HepG2 (cell line): ENCODE measurements at regions not wholly inside any gene's neighbourhood (a gene's known extent, or its start where the extent isn't known, plus 50 kb on each side); places are given as distances from the start of the nearest gene placed in this dataset.

Experiments used
- ATAC-seq: fragments of 200-7000 bp; cut with Tn5 transposase; 3 replicates; pipeline ENCODE4 v1.9.1; 2020; ENCODE audit warnings: mild to moderate bottlenecking, moderate library complexity
- BruUV-seq: library from RNA; stranded (reverse); fragments of 400-500 nt; replicated peaks from 2 replicates; lab custom pipeline; 2021; lab: Mats Ljungman, UMichigan
- CTCF ChIA-PET: fragments of 300-600 bp; formaldehyde crosslinking; extraction: SDS; loops from one replicate; lab custom pipeline; 2021; ENCODE audit warnings: low total read pairs, inconsistent platforms, low intra/inter-chr PET ratio; lab: Yijun Ruan, JAX
- POLR2A ChIA-PET: fragments of 350-600 bp; sonication (Branson Sonifier 250); formaldehyde crosslinking; loops from one replicate; lab custom pipeline; 2020; ENCODE audit warnings: antibody characterized with exemption, inconsistent platforms; lab: Yijun Ruan, JAX
- DNase-seq: peaks from one replicate; pipeline ENCODE4 v3.0.0-alpha.2; 2015; ENCODE audit warnings: low spot score
- FAIRE-seq: peaks from 3 replicates; lab custom pipeline; 2011; peaks lifted over from hg19 to GRCh38; lab: Jason Lieb, UNC
- H2AFZ ChIP-seq: one replicate; pipeline ENCODE4 v1.6.1; 2011; ENCODE audit warnings: low read length, inconsistent platforms
- H3K27ac ChIP-seq: fragments of 300-600 bp; 3 replicates; pipeline ENCODE4 v1.8.0; 2011; ENCODE audit warnings: mixed run types, mild to moderate bottlenecking, mixed read lengths, low read length, inconsistent platforms; ENCODE audit not compliant: insufficient read depth; ENCODE audit errors: extremely low read length
- H3K27me3 ChIP-seq, 2 experiments: fragments of 200-600 bp in 1 of 2; 2 replicates in 1 of 2; 3 replicates in 1 of 2; pipeline versions ENCODE4 v1.6.0 to v1.8.0; 2011; ENCODE audit warnings: low read length in 2 of 2, mild to moderate bottlenecking in 2 of 2, moderate library complexity in 2 of 2, inconsistent platforms in 1 of 2; ENCODE audit not compliant: insufficient read depth in 2 of 2, control insufficient read depth in 1 of 2
- H3K36me3 ChIP-seq, 2 experiments: fragments of 200-600 bp in 1 of 2; replicated peaks in 1 of 2; 2 replicates in 1 of 2; 3 replicates in 1 of 2; pipeline versions ENCODE4 v1.5.1 to v1.8.0; 2011; ENCODE audit warnings: low read length in 2 of 2, inconsistent platforms in 1 of 2; ENCODE audit not compliant: insufficient read depth in 2 of 2, control insufficient read depth in 1 of 2
- H3K4me1 ChIP-seq: 2 replicates; pipeline ENCODE4 v1.5.1; 2012; ENCODE audit warnings: low read length, inconsistent platforms; ENCODE audit not compliant: insufficient read depth
- H3K4me2 ChIP-seq: 2 replicates; pipeline ENCODE4 v1.6.0; 2011; ENCODE audit warnings: low read depth, low read length, inconsistent platforms
- H3K4me3 ChIP-seq, 3 experiments: fragments of 200-600 bp in 1 of 3; sonication (generic), shearing (Covaris generic) in 1 of 3; replicated peaks in 1 of 3; 2 replicates each; pipeline ENCODE4 v1.5.1; 2011 to 2016; ENCODE audit warnings: low read length in 3 of 3, inconsistent platforms in 2 of 3, low read depth in 2 of 3, mild to moderate bottlenecking in 2 of 3, control low read depth in 1 of 3, mixed read lengths in 1 of 3; ENCODE audit not compliant: insufficient read depth in 1 of 3
- H3K79me2 ChIP-seq: one replicate; pipeline ENCODE4 v1.6.1; 2011; ENCODE audit warnings: low read length, inconsistent platforms; ENCODE audit not compliant: insufficient read depth
- H3K9ac ChIP-seq: 2 replicates; pipeline ENCODE4 v1.6.0; 2011; ENCODE audit warnings: mild to moderate bottlenecking, low read depth, low read length, inconsistent platforms; ENCODE audit not compliant: insufficient read depth
- H3K9me3 ChIP-seq: 2 replicates; pipeline ENCODE4 v1.5.1; 2012; ENCODE audit warnings: mild to moderate bottlenecking, low read length
- H4K20me1 ChIP-seq: 2 replicates; pipeline ENCODE4 v1.6.0; 2011; ENCODE audit warnings: inconsistent platforms, mild to moderate bottlenecking, low read length, moderate library complexity; ENCODE audit not compliant: insufficient read depth
- CEBPB ChIP-seq: IDR thresholded peaks from 2 replicates; pipeline ENCODE4 v1.6.1; 2011; ENCODE audit warnings: low read depth, low read length, improper control_type of control experiment, borderline replicate concordance
- ZNF138 ChIP-seq: sonication (generic); formaldehyde crosslinking; IDR thresholded peaks from 2 replicates; pipeline ENCODE4 v1.5.0; 2020; ENCODE audit warnings: mild to moderate bottlenecking, low read depth, missing genetic modification reagents
- WGBS: methylation state at CpG from one replicate; pipeline ENCODE4 v1.1.6; 2017; ENCODE audit warnings: low lambda C conversion rate; 5-methylcytosine and 5-hydroxymethylcytosine counted together
- in situ Hi-C: cut with HindIII; loops from 2 replicates; pipeline ENCODE4 v1.10.0; 2017; ENCODE audit warnings: low pct_unique_long_range_greater_than_20kb; ENCODE audit not compliant: extremely low pct_ligation_motif_present
- intact Hi-C: fragments of 100-400 bp; cut with micrococcal nuclease; formaldehyde crosslinking; loops from one replicate; pipeline ENCODE4 v1.10.0; 2022; ENCODE audit not compliant: unreplicated experiment
- TF ChIP-seq, protein P1 (sequence below): sonication (generic); formaldehyde crosslinking; IDR thresholded peaks from 2 replicates; pipeline ENCODE4 v1.5.1; 2020; ENCODE audit warnings: mild to moderate bottlenecking, missing genetic modification reagents, moderate library complexity

GRCh38 chr6:123712831-123713230 is 76.1 kb upstream of the TRDN start (continued):
- TF ChIP-seq, protein P1, sequence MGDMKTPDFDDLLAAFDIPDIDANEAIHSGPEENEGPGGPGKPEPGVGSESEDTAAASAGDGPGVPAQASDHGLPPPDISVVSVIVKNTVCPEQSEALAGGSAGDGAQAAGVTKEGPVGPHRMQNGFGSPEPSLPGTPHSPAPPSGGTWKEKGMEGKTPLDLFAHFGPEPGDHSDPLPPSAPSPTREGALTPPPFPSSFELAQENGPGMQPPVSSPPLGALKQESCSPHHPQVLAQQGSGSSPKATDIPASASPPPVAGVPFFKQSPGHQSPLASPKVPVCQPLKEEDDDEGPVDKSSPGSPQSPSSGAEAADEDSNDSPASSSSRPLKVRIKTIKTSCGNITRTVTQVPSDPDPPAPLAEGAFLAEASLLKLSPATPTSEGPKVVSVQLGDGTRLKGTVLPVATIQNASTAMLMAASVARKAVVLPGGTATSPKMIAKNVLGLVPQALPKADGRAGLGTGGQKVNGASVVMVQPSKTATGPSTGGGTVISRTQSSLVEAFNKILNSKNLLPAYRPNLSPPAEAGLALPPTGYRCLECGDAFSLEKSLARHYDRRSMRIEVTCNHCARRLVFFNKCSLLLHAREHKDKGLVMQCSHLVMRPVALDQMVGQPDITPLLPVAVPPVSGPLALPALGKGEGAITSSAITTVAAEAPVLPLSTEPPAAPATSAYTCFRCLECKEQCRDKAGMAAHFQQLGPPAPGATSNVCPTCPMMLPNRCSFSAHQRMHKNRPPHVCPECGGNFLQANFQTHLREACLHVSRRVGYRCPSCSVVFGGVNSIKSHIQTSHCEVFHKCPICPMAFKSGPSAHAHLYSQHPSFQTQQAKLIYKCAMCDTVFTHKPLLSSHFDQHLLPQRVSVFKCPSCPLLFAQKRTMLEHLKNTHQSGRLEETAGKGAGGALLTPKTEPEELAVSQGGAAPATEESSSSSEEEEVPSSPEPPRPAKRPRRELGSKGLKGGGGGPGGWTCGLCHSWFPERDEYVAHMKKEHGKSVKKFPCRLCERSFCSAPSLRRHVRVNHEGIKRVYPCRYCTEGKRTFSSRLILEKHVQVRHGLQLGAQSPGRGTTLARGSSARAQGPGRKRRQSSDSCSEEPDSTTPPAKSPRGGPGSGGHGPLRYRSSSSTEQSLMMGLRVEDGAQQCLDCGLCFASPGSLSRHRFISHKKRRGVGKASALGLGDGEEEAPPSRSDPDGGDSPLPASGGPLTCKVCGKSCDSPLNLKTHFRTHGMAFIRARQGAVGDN: no peak

GRCh38 chr6:123702943-123703342 is 66.2 kb upstream of the TRDN start:
- CTCF ChIA-PET: no interaction called here
- H3K79me2 ChIP-seq: no peaks in the 10 kb centered on the region
- H3K4me2 ChIP-seq: no peak overlapping the region
- no peaks in the 10 kb centered on the region for H3K27me3 ChIP-seq
- no peak overlapping the region for H3K9ac ChIP-seq
- in situ Hi-C loops (no loop called here), intact Hi-C loops (no loop called here)
- no peak overlapping the region for H2AFZ ChIP-seq
- no peaks in the 10 kb centered on the region for H3K4me1 ChIP-seq
- H4K20me1 ChIP-seq: no peaks in the 10 kb centered on the region
- H3K9me3 ChIP-seq: no peaks in the 10 kb centered on the region
- ATAC-seq (no peak), FAIRE-seq (no peak), DNase-seq (no peak)
- H3K36me3 ChIP-seq: no peaks in the 10 kb centered on the region
- BruUV-seq: no TSS peak
- POLR2A ChIA-PET: no interaction called here
- TF ChIP-seq CEBPB (peak; percentile 75), ZNF138 (CRISPR knock-in tag) (no peak)
- 9% methylated on average over 3 of the region's 3 CpGs for WGBS
- no peak overlapping the region for H3K27ac ChIP-seq
- H3K4me3 ChIP-seq: no peak overlapping the region
